ENCODE measurements at regions not wholly inside any gene's neighbourhood (a gene's known extent, or its start where the extent isn't known, plus 50 kb on each side); places are given as distances from the start of the nearest gene placed in this dataset.
"Not testable (repeated sequence)": the region's sequence is repeated elsewhere in the genome, so short reads cannot be mapped to it uniquely, and the experiment has no call there.

GRCh38 chr1:157310805-157311729 lies 172.9 kb upstream of the ETV3 start:
- not testable (repeated sequence) for H3K36me3 ChIP-seq (ENCODE audit: control insufficient read depth in 2 of 2, insufficient read depth in 2 of 2, low read length in 2 of 2); H3K9me3 ChIP-seq (ENCODE audit: control insufficient read depth in 2 of 2, low read length in 2 of 2); H3K9ac ChIP-seq (ENCODE audit: low read length in 2 of 2); H3K4me1 ChIP-seq (ENCODE audit: control insufficient read depth, insufficient read depth, low read length); H3K27me3 ChIP-seq (ENCODE audit: control insufficient read depth in 1 of 2, insufficient read depth in 2 of 2, low read length in 2 of 2); H3K27ac ChIP-seq (ENCODE audit: low read length); H3K4me3 ChIP-seq (ENCODE audit: low read length in 2 of 2)

GRCh38 chr1:157310401-157310800 lies 172.2 kb upstream of the ETV3 start:
- no peak overlapping the region for H3K4me3 ChIP-seq (ENCODE audit: low read length in 2 of 2)
- no peak overlapping the region for H3K27ac ChIP-seq (ENCODE audit: low read length)
- H3K9me3 ChIP-seq (ENCODE audit: control insufficient read depth in 2 of 2, low read length in 2 of 2) = no peaks in the 10 kb centered on the region
- no peaks in the 10 kb centered on the region for H3K36me3 ChIP-seq (ENCODE audit: control insufficient read depth in 2 of 2, insufficient read depth in 2 of 2, low read length in 2 of 2)
- H3K4me1 ChIP-seq (ENCODE audit: control insufficient read depth, insufficient read depth, low read length) = peaks cover 7% of the 10 kb centered on the region
- H3K27me3 ChIP-seq (ENCODE audit: control insufficient read depth in 1 of 2, insufficient read depth in 2 of 2, low read length in 2 of 2) = peaks cover 0 to 4% of the 10 kb centered on the region in 2 donors
- no peak overlapping the region for H3K9ac ChIP-seq (ENCODE audit: low read length in 2 of 2)

DNA sequence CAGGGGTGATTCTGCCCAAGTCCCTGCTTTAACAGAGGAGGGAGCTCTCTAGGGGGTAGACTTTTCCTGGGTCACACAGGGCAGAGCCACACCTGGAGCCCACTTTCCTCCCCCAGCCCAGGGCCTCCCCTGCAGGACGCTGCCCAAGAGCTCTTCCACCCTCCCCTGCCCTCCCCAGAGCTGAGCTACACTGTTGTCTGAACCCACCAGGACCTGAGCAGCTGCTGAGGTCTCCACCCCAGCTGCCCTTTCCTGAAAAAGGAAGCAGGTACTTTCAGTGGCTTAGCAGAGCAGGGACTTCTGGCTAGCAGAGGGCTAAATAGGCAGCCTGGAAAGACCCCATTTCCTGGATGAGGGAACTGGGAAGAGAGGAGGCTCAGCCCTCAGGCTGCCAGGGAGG lies 169.3 kb upstream of the ETV3 start:
- Histone ChIP-seq H3K4me1 (ENCODE audit: control insufficient read depth, insufficient read depth, low read length) (peaks cover 7% of the 10 kb centered on the region), H3K36me3 (ENCODE audit: control insufficient read depth in 2 of 2, insufficient read depth in 2 of 2, low read length in 2 of 2) (no peaks in the 10 kb centered on the region), H3K9me3 (ENCODE audit: control insufficient read depth in 2 of 2, low read length in 2 of 2) (no peaks in the 10 kb centered on the region), H3K9ac (ENCODE audit: low read length in 2 of 2) (no peak overlapping the region), H3K4me3 (ENCODE audit: low read length in 2 of 2) (no peak overlapping the region), H3K27me3 (ENCODE audit: control insufficient read depth in 1 of 2, insufficient read depth in 2 of 2, low read length in 2 of 2) (peaks cover 0 to 4% of the 10 kb centered on the region in 2 donors), H3K27ac (ENCODE audit: low read length) (no peak overlapping the region)

GRCh38 chr1:157306896-157307295 lies 168.7 kb upstream of the ETV3 start:
- Histone ChIP-seq H3K27me3 (ENCODE audit: control insufficient read depth in 1 of 2, insufficient read depth in 2 of 2, low read length in 2 of 2) (peaks cover 0 to 4% of the 10 kb centered on the region in 2 donors), H3K4me1 (ENCODE audit: control insufficient read depth, insufficient read depth, low read length) (peaks cover 7% of the 10 kb centered on the region), H3K9me3 (ENCODE audit: control insufficient read depth in 2 of 2, low read length in 2 of 2) (no peaks in the 10 kb centered on the region), H3K9ac (ENCODE audit: low read length in 2 of 2) (no peak overlapping the region), H3K4me3 (ENCODE audit: low read length in 2 of 2) (no peak overlapping the region), H3K36me3 (ENCODE audit: control insufficient read depth in 2 of 2, insufficient read depth in 2 of 2, low read length in 2 of 2) (no peaks in the 10 kb centered on the region), H3K27ac (ENCODE audit: low read length) (no peak overlapping the region)

DNA sequence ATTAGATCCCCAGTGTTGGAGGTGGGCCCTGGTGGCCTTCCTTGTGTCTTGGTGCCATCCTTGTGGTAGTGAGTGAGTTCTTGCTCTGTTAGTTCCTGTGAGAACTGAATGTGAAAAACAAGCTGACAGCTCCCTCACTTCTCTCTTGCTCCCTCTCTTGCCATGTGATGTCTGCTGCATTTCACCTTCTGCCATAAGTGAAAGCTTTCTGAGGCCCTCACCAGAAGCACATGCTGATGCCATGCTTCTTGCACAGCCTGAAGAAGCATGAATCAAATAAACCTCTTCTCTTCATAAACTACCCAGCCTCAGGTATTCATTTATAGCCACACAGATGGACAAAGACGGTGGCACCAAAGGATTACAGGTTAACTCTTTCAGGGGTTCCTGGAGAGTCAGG lies 166.1 kb upstream of the ETV3 start:
- Histone ChIP-seq H3K9ac (ENCODE audit: low read length in 2 of 2) (no peak overlapping the region), H3K36me3 (ENCODE audit: control insufficient read depth in 2 of 2, insufficient read depth in 2 of 2, low read length in 2 of 2) (no peaks in the 10 kb centered on the region), H3K27ac (ENCODE audit: low read length) (no peak overlapping the region), H3K4me1 (ENCODE audit: control insufficient read depth, insufficient read depth, low read length) (no peaks in the 10 kb centered on the region), H3K27me3 (ENCODE audit: control insufficient read depth in 1 of 2, insufficient read depth in 2 of 2, low read length in 2 of 2) (no peaks in the 10 kb centered on the region), H3K9me3 (ENCODE audit: control insufficient read depth in 2 of 2, low read length in 2 of 2) (no peaks in the 10 kb centered on the region), H3K4me3 (ENCODE audit: low read length in 2 of 2) (no peak overlapping the region)

DNA sequence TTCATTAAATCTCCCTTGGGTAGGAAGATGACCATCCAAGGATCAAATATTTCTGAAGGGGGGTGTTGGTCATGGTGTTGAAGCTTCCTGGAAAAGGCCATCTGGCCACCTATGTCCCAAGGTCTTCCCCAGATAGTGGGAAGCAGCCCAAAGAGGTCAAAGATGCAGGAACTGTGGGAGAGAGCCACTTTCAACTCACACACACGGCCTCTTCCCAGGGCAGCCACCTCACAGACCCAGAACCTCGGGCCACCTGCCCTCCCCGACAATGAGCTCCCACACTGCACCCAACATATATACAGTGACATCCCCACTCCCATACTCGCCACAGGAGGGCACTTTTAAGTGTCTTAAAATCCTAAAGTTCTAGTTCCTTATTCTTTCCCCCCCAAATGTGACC lies 164.5 kb upstream of the ETV3 start:
- no peaks in the 10 kb centered on the region for H3K36me3 ChIP-seq (ENCODE audit: control insufficient read depth in 2 of 2, insufficient read depth in 2 of 2, low read length in 2 of 2)
- no peak overlapping the region for H3K4me3 ChIP-seq (ENCODE audit: low read length in 2 of 2)
- no peak overlapping the region for H3K9ac ChIP-seq (ENCODE audit: low read length in 2 of 2)
- H3K27me3 ChIP-seq (ENCODE audit: control insufficient read depth in 1 of 2, insufficient read depth in 2 of 2, low read length in 2 of 2) = no peaks in the 10 kb centered on the region
- no peak overlapping the region for H3K27ac ChIP-seq (ENCODE audit: low read length)
- H3K9me3 ChIP-seq (ENCODE audit: control insufficient read depth in 2 of 2, low read length in 2 of 2) = no peaks in the 10 kb centered on the region
- H3K4me1 ChIP-seq (ENCODE audit: control insufficient read depth, insufficient read depth, low read length) = no peaks in the 10 kb centered on the region

- H3K4me1 ChIP-seq (ENCODE audit: control insufficient read depth, insufficient read depth, low read length) = no peaks in the 10 kb centered on the region
- H3K4me3 ChIP-seq (ENCODE audit: low read length in 2 of 2) = no peak overlapping the region
- H3K9me3 ChIP-seq (ENCODE audit: control insufficient read depth in 2 of 2, low read length in 2 of 2) = no peaks in the 10 kb centered on the region
- no peaks in the 10 kb centered on the region for H3K36me3 ChIP-seq (ENCODE audit: control insufficient read depth in 2 of 2, insufficient read depth in 2 of 2, low read length in 2 of 2)
- no peak overlapping the region for H3K9ac ChIP-seq (ENCODE audit: low read length in 2 of 2)
- H3K27me3 ChIP-seq (ENCODE audit: control insufficient read depth in 1 of 2, insufficient read depth in 2 of 2, low read length in 2 of 2) = no peaks in the 10 kb centered on the region
- no peak overlapping the region for H3K27ac ChIP-seq (ENCODE audit: low read length)
Observed at GRCh38 chr1:157302199-157302497, 164.0 kb upstream of the ETV3 start.

GRCh38 chr1:157301477-157302198 lies 163.4 kb upstream of the ETV3 start:
- no peaks in the 10 kb centered on the region for H3K36me3 ChIP-seq (ENCODE audit: control insufficient read depth in 2 of 2, insufficient read depth in 2 of 2, low read length in 2 of 2)
- H3K27me3 ChIP-seq (ENCODE audit: control insufficient read depth in 1 of 2, insufficient read depth in 2 of 2, low read length in 2 of 2) = no peaks in the 10 kb centered on the region
- no peak overlapping the region for H3K27ac ChIP-seq (ENCODE audit: low read length)
- H3K9ac ChIP-seq (ENCODE audit: low read length in 2 of 2) = no peak overlapping the region
- H3K4me3 ChIP-seq (ENCODE audit: low read length in 2 of 2) = no peak overlapping the region
- no peaks in the 10 kb centered on the region for H3K9me3 ChIP-seq (ENCODE audit: control insufficient read depth in 2 of 2, low read length in 2 of 2)
- H3K4me1 ChIP-seq (ENCODE audit: control insufficient read depth, insufficient read depth, low read length) = no peaks in the 10 kb centered on the region

GRCh38 chr1:157294387-157295145 lies 156.4 kb upstream of the ETV3 start:
- not testable (repeated sequence) for H3K27ac ChIP-seq (ENCODE audit: low read length); H3K4me3 ChIP-seq (ENCODE audit: low read length in 2 of 2); H3K9ac ChIP-seq (ENCODE audit: low read length in 2 of 2); H3K27me3 ChIP-seq (ENCODE audit: control insufficient read depth in 1 of 2, insufficient read depth in 2 of 2, low read length in 2 of 2); H3K36me3 ChIP-seq (ENCODE audit: control insufficient read depth in 2 of 2, insufficient read depth in 2 of 2, low read length in 2 of 2); H3K4me1 ChIP-seq (ENCODE audit: control insufficient read depth, insufficient read depth, low read length); H3K9me3 ChIP-seq (ENCODE audit: control insufficient read depth in 2 of 2, low read length in 2 of 2)

- Histone ChIP-seq H3K9ac (ENCODE audit: low read length in 2 of 2) (no peak overlapping the region), H3K27me3 (ENCODE audit: control insufficient read depth in 1 of 2, insufficient read depth in 2 of 2, low read length in 2 of 2) (no peaks in the 10 kb centered on the region), H3K4me3 (ENCODE audit: low read length in 2 of 2) (no peak overlapping the region), H3K9me3 (ENCODE audit: control insufficient read depth in 2 of 2, low read length in 2 of 2) (no peaks in the 10 kb centered on the region), H3K36me3 (ENCODE audit: control insufficient read depth in 2 of 2, insufficient read depth in 2 of 2, low read length in 2 of 2) (no peaks in the 10 kb centered on the region), H3K4me1 (ENCODE audit: control insufficient read depth, insufficient read depth, low read length) (no peaks in the 10 kb centered on the region), H3K27ac (ENCODE audit: low read length) (no peak overlapping the region)
Observed at GRCh38 chr1:157292809-157293564, 154.8 kb upstream of the ETV3 start.
